ENCODE measurements at regions not wholly inside any gene's neighbourhood (a gene's known extent, or its start where the extent isn't known, plus 50 kb on each side); places are given as distances from the start of the nearest gene placed in this dataset.

- Histone ChIP-seq H3K27ac (no peak overlapping the region), H3K27me3 (no peaks in the 10 kb centered on the region), H3K9me3 (no peaks in the 10 kb centered on the region), H3K4me3 (no peak overlapping the region), H3K4me1 (no peaks in the 10 kb centered on the region), H3K36me3 (no peaks in the 10 kb centered on the region)
- TF ChIP-seq CTCF (IDR thresholded peaks at IDR 0.05), result no peak
- no peak for TF ChIP-seq POLR2AphosphoS5 (IDR thresholded peaks at IDR 0.05)
- TF ChIP-seq POLR2A (IDR thresholded peaks at IDR 0.05), result no peak
- TF ChIP-seq EP300 (IDR thresholded peaks at IDR 0.05), result no peak
- WGBS, 2 donors, result 88% methylated on average over 2 of the region's 2 CpGs
- ATAC-seq (ENCODE audit: low FRiP score in 2 of 2), result no peak
- DNase-seq, result no peak
Observed at GRCh38 chr4:135672202-135672601, 1470.6 kb upstream of the PABPC4L start.

GRCh38 chr4:135670548-135670947 lies 1469.0 kb upstream of the PABPC4L start:
- Histone ChIP-seq H3K36me3 (no peaks in the 10 kb centered on the region), H3K4me1 (no peaks in the 10 kb centered on the region), H3K27ac (no peak overlapping the region), H3K9me3 (no peaks in the 10 kb centered on the region), H3K4me3 (no peak overlapping the region), H3K27me3 (no peaks in the 10 kb centered on the region)
- TF ChIP-seq CTCF (IDR thresholded peaks at IDR 0.05) (no peak), EP300 (IDR thresholded peaks at IDR 0.05) (no peak), POLR2AphosphoS5 (IDR thresholded peaks at IDR 0.05) (no peak), POLR2A (IDR thresholded peaks at IDR 0.05) (no peak)
- ATAC-seq (ENCODE audit: low FRiP score in 2 of 2) (no peak), DNase-seq (no peak)

Small RNAs in the stretch of these regions (small RNA-seq; reads per million reads assigned to genes)
- gene RNU1-89P, result 0 to 0.14 (median 0) reads per million in 4 donors
- gene SERF1AP1, result 0 reads per million in 4 donors
